Activated gamma-delta T cell treated with anti-CD3 and anti-CD28 coated beads, Interleukin-2, amount 50 U/mL, for 16 hours (primary cell): ENCODE measurements at regions not wholly inside any gene's neighbourhood (a gene's known extent, or its start where the extent isn't known, plus 50 kb on each side); places are given as distances from the start of the nearest gene placed in this dataset.

Experiments used
- DNase-seq: peaks from one replicate; pipeline ENCODE4 v3.0.0-alpha.2; 2020; ENCODE audit warnings: low read depth

- no peak for DNase-seq
Measured at GRCh38 chrX:79300856-79301255, 66.3 kb downstream of the ITM2A start.

- no peak for DNase-seq
Measured at GRCh38 chrX:79290596-79290995, 76.5 kb downstream of the ITM2A start.

GRCh38 chrX:79288733-79289132, 78.4 kb downstream of the ITM2A start:
- no peak for DNase-seq

- DNase-seq, result no peak
Measured at GRCh38 chrX:79287724-79288123, 79.4 kb downstream of the ITM2A start.

GRCh38 chrX:79281775-79282174, 85.4 kb downstream of the ITM2A start:
- DNase-seq, result no peak

- peak; percentile 61 for DNase-seq
Measured at GRCh38 chrX:79270401-79270800, 96.7 kb downstream of the ITM2A start.

GRCh38 chrX:79268788-79269187, 98.3 kb downstream of the ITM2A start:
- DNase-seq, result no peak

GRCh38 chrX:79266702-79267101, 100.4 kb downstream of the ITM2A start:
- DNase-seq, result no peak

- no peak for DNase-seq
Measured at GRCh38 chrX:79263550-79263949, 103.6 kb downstream of the ITM2A start.

GRCh38 chrX:79259073-79259689, 108.0 kb downstream of the ITM2A start:
- peak; percentile 29 for DNase-seq

- no peak for DNase-seq
Measured at GRCh38 chrX:79243691-79244090, 99.2 kb downstream of the GPR174 start.

- DNase-seq, result no peak
Measured at GRCh38 chrX:79235899-79236298, 91.4 kb downstream of the GPR174 start.

GRCh38 chrX:79231662-79232061, 87.2 kb downstream of the GPR174 start:
- DNase-seq, result no peak
